Glomerular visceral epithelial cell (primary cell): ENCODE measurements at regions not wholly inside any gene's neighbourhood (a gene's known extent, or its start where the extent isn't known, plus 50 kb on each side); places are given as distances from the start of the nearest gene placed in this dataset.

Experiments used
- DNase-seq: peaks from one replicate; pipeline ENCODE4 v3.0.0-alpha.2; 2016; ENCODE audit errors: extremely low spot score

- peak; percentile 38 for DNase-seq
Measured at GRCh38 chr6:166010136-166010960, 157.3 kb downstream of the TBXT start.

GRCh38 chr6:166009385-166010031, 158.1 kb downstream of the TBXT start:
- no peak for DNase-seq

DNA sequence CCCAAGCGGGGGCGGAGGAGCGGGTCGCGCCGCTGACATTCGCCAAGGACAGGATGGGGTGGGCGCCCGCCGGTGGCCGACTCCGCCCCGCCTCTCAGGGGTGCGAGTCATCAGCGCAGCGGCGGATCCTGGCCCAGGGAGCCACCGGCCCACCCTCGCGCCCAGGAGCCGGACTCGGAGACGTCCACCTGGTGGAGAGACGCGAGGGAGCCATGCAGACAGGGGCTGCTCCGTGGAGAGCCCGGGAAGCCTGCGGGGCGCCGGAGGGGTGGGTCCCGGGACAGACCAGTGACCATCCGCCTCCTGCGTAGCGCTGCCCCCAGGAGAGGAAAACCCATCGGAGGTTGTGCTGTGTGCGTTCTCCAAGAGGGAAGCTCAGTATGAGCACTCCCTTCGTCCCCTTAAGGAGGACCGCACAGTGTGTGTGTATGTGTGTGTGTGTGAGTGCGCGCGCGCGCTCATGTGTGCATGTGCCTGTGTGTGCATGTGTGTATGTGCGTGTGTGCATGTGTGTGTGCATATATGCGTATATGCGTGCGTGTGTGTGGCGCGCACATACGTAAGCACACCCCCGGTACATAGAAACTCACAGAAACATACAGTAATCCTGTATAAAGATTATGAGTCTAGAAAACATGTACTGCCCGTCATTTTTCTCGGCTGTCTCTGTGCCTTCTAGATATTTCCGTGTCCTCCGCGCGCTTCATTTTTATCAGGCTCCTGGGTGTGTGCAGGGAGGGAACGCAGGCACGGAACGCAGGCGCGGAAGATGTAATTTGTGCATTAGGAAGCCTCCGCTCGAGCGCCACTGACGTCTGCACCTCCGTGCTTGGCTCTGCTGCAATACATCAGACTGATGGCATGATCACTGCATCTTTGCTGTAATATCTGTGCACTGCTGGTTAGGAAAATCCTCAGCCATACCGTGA, 158.9 kb downstream of the TBXT start:
- DNase-seq: peak; percentile 37

DNA sequence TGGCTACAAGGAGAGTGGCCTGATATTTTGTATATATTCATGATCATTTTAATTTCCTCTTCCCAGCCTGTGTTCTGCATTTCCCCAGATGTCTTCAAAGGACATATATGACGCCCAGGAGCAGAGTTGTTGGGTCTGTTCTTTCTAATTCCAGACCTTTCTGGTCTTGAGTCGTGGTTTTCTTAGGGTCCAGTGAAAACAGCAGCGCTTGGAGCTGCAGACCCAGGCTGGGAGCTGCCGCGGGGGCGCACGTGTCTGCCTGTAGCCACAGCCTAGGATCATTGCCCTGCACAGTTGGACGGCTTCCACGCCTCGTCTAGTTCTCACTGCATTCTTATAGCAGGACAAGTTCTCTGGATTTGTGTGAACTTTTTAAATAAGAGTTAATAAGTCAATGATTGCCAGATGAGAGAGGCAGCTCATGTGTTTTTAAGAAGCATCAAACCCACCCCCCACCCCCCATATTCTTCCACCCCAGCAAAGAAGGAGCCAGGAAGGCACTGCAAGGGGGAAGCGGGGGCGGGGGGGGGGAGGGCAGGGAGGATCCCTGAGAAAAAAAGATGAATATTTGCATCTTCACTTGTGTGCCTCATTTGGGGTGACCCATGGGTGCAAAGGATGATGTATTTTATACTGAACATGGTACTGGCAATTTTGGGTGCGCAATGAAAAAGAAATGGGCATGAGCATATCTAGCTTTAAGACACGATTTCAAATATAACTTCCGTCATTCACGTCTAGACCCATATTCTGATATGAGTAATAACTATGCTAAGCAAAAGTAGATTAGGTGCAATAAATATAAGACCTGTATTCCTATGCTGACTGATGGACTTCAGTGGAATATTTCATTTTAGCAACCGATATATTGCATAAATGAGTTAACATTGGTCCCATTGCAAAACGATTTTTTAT, 160.0 kb downstream of the TBXT start:
- DNase-seq: peak; percentile 82

- no peak for DNase-seq
Measured at GRCh38 chr6:166006900-166007301, 160.8 kb downstream of the TBXT start.

- DNase-seq: peak; percentile 56
Measured at GRCh38 chr6:166005944-166006899, 161.4 kb downstream of the TBXT start.

GRCh38 chr6:166005401-166005943, 162.2 kb downstream of the TBXT start:
- DNase-seq: no peak

DNA sequence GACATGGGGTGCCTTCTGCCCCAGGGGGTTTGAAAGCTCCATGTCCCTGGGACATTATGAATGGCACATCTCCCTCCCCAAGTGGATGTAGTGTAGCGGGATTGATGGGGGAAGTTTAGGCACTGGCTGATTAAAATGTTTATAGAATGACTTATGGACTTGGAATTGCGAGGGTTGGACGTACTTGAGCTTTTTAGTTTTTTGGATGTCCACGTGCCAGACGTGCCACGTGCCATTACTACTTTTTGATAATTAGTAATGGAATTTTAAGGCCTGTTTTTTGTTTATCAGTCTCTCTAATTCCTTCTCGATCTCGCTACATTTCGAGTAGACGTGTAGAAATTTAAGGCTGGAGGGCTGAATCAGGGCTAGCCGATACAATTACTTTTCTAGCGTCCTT, 162.8 kb downstream of the TBXT start:
- no peak for DNase-seq

GRCh38 chr6:166004471-166004870, 163.2 kb downstream of the TBXT start:
- no peak for DNase-seq

DNA sequence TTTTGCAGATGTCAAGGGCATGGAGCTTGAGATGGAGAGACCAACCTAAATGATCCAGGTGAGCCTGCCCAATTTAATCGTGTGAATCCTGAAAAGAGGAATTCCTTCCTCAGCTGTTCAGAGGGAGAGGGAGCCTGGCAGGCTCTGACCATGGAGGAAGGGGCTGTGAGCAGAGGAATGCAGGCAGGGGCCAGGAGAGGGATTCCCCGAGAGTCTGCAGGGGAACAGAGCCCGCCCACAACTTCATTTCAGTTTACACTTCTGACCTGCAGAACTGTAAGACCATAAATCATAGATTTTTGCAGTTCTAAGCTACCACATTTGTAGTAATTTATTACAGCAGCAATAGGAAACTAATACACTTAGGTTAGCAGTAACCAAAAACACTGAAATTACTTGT, 164.1 kb downstream of the TBXT start:
- no peak for DNase-seq

GRCh38 chr6:166001359-166001758, 166.3 kb downstream of the TBXT start:
- DNase-seq: no peak

GRCh38 chr6:165999279-165999678, 168.4 kb downstream of the TBXT start:
- DNase-seq: no peak

DNA sequence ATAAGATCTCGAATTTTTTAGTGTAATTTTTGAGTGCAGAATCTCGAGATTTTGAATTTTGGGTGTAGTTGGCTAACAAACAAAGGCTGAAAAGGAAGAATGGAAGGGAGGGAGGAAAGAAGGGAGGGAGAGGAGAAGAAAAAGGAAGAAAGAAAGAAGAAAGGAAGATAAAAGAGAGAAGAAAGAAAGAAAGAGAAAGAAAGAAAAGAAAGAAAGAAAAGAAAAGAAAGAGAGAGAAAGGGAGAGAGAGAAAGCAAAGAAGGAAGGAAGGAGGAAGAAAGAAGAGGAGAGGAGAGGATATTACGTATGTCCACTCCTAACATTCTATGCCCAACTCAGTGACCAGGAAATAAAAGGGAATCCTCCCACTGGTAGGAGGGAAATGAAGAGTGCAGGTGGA, 169.6 kb downstream of the TBXT start:
- DNase-seq: no peak

DNA sequence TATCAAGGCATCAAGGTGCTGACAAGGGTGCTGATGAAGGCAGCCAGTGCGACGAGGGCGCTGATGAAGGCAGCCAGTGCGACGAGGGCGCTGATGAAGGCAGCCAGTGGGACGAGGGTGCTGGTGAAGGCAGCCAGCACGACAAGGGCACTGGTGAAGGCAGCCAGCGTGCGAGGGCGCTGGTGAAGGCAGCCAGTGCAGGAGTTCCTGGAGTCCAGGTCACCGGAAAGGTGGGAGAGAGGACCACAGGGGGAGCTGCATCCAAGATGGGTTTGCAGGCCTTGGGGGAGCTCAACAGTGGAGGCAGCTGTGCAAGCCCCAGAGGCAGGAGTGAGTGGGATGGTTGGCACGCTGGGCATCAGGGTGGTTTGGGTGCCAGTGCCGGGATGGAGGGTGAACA, 176.3 kb downstream of the TBXT start:
- DNase-seq: no peak

- DNase-seq: no peak
Measured at GRCh38 chr6:165990216-165990615, 177.4 kb downstream of the TBXT start.

DNA sequence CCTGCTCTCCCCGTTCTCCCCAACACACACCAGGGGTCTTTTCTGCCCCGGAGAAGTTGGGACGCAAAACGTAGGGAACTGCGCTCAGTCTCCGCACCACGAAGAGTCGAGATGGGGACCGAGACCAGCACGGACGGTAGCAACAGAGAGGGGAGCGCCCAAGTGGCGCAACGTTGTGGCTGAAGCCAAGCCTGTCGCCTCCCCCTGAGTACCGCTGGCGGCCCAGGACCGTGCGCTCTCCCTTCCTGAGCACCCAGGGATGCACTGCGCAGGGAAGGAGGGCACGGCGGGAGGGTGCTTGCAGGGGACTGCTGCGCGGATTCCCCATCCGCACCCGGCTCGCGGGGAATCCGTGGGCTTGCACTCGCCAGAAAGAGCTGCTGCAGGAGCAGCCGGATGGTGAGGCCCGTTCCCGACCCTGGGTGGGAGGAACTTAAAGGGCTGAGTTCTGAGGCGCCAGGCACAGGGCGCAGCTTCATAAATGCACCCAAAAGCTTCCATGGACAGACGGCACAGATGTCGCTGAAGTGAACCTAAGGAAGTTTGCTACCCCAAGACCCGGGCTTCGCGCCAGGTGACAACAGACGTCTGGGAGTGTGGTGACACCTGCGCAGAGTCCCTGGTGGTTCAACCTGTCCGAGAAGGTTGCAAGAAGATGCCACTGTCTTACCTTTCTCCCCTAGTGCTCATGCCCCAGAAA, 178.7 kb downstream of the TBXT start:
- no peak for DNase-seq

GRCh38 chr6:165988302-165988756, 179.3 kb downstream of the TBXT start:
- DNase-seq: no peak

DNA sequence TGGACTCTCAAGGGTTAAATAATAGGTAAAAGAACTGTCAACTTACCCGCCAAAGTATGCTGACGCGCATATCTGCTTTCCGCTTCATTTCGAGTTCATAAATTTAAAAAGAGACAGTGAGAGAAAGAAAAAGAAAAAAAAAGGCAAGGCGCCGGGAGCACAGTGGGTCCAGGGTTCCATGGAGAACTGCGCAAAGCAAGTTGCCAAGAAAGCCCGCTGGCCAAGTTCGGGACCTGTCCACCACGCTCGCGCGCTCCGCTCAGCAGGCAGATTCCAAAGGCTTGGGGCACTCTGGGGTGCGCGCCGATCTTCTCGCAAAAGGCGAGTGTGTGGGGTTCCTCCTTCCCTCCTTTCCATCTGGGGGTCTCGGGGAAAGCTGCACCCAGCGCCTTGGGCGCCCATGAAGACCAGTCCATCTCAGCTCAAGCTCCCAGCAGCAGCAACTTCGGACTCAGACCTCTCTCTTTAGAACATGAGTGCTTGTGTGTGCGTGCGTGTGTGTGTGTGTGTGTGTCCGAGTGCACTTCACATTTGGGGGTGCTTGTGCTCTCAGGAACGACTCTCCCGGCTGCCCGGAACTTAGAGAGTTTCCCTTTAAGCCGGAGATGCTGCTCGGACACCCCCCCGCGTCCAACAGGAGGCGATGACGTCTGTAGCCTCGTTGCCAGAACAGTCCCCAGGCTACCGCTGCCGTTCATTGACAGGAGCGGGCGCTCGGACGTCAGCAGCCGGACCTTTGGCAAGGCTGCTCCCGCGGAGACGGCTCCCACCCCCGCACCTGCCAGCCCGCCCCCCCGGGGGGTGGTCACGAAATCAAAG, 180.0 kb downstream of the TBXT start:
- peak; percentile 55 for DNase-seq
